Tibial nerve (tissue), 4 donors: ENCODE measurements at regions not wholly inside any gene's neighbourhood (a gene's known extent, or its start where the extent isn't known, plus 50 kb on each side); places are given as distances from the start of the nearest gene placed in this dataset.

Experiments used
- DNase-seq, 2 donors: peaks; one replicate each; pipeline ENCODE4 v3.0.0-alpha.2; 2019; ENCODE audit warnings: low spot score in 2 of 2
- H3K27ac ChIP-seq, 4 donors: fragments of 200-600 bp; sonication (generic) in 3 of 4; one replicate each; pipeline ENCODE4 v1.5.1; 2017 to 2019; ENCODE audit warnings: mild to moderate bottlenecking in 1 of 4
- H3K27me3 ChIP-seq, 2 donors: fragments of 200-600 bp; sonication (generic) in 1 of 2; one replicate each; pipeline versions ENCODE4 v1.5.1 to v1.6.0; 2017 to 2019
- H3K36me3 ChIP-seq, 3 donors: fragments of 200-600 bp; sonication (generic); one replicate each; pipeline ENCODE4 v1.5.1; 2018 to 2019
- H3K4me1 ChIP-seq, 4 donors: fragments of 200-600 bp; sonication (generic) in 3 of 4; one replicate each; pipeline ENCODE4 v1.5.1; 2017 to 2019
- H3K4me3 ChIP-seq, 4 donors: fragments of 200-600 bp; sonication (generic) in 3 of 4; one replicate each; pipeline ENCODE4 v1.5.1; 2017 to 2019; ENCODE audit warnings: mild to moderate bottlenecking in 1 of 4, moderate library complexity in 1 of 4
- H3K9me3 ChIP-seq, 4 donors: fragments of 200-600 bp; sonication (generic) in 3 of 4; one replicate each; pipeline ENCODE4 v1.5.1; 2017 to 2019
- EP300 ChIP-seq, 2 donors: sonication (generic); formaldehyde crosslinking; IDR thresholded peaks; one replicate each; pipeline ENCODE4 v1.6.1; 2017; ENCODE audit warnings: antibody characterized with exemption in 2 of 2, mild to moderate bottlenecking in 1 of 2
- POLR2A ChIP-seq, 2 donors: fragments of 450-650 bp; IDR thresholded peaks; one replicate each; pipeline ENCODE4 v1.6.1; 2017; ENCODE audit warnings: antibody characterized with exemption in 2 of 2, mild to moderate bottlenecking in 2 of 2, moderate library complexity in 2 of 2
- WGBS, 2 donors: methylation state at CpG; one replicate each; pipeline ENCODE4 v1.1.5; 2018; 5-methylcytosine and 5-hydroxymethylcytosine counted together
- TF ChIP-seq, protein P1 (sequence below), 5 experiments: fragments of 200-600 bp in 3 of 5; fragments of 450-650 bp in 2 of 5; sonication (generic) in 3 of 5; IDR thresholded peaks; one replicate each; pipeline ENCODE4 v1.5.1; 2016 to 2019; ENCODE audit warnings: antibody characterized with exemption in 5 of 5, mild to moderate bottlenecking in 3 of 5, moderate library complexity in 2 of 5

DNA sequence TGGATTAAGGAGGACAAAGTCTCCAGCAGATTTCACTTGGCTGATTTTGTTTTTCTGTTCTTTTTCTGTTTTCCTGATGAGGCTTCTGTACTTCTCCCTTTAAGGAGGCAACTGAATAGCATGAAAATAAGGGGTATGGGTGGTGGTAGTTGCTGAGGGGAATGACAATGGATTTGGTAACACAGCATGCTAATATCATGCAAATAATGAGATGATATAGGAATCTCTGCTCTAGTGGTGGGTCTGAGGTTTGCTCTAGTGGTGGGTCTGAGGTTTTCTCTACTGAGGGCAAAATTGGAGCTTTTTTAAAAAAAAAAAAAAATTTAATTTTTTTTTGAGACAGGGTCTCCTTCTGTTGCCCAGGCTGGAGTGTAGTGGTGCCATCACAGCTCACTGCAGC, 139.7 kb downstream of the C9orf152 start:
- Histone ChIP-seq H3K27me3 (no peaks in the 10 kb centered on the region), H3K36me3 (no peaks in the 10 kb centered on the region), H3K9me3 (no peaks in the 10 kb centered on the region), H3K4me1 (peaks cover 0 to 41% (median 23%) of the 10 kb centered on the region in 4 donors), H3K4me3 (no peak overlapping the region), H3K27ac (no peak overlapping the region)
- DNase-seq = no peak
- no peak for TF ChIP-seq EP300 (IDR thresholded peaks at IDR 0.05)
- TF ChIP-seq, protein P1, sequence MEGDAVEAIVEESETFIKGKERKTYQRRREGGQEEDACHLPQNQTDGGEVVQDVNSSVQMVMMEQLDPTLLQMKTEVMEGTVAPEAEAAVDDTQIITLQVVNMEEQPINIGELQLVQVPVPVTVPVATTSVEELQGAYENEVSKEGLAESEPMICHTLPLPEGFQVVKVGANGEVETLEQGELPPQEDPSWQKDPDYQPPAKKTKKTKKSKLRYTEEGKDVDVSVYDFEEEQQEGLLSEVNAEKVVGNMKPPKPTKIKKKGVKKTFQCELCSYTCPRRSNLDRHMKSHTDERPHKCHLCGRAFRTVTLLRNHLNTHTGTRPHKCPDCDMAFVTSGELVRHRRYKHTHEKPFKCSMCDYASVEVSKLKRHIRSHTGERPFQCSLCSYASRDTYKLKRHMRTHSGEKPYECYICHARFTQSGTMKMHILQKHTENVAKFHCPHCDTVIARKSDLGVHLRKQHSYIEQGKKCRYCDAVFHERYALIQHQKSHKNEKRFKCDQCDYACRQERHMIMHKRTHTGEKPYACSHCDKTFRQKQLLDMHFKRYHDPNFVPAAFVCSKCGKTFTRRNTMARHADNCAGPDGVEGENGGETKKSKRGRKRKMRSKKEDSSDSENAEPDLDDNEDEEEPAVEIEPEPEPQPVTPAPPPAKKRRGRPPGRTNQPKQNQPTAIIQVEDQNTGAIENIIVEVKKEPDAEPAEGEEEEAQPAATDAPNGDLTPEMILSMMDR (IDR thresholded peaks at IDR 0.05) = no peak

DNA sequence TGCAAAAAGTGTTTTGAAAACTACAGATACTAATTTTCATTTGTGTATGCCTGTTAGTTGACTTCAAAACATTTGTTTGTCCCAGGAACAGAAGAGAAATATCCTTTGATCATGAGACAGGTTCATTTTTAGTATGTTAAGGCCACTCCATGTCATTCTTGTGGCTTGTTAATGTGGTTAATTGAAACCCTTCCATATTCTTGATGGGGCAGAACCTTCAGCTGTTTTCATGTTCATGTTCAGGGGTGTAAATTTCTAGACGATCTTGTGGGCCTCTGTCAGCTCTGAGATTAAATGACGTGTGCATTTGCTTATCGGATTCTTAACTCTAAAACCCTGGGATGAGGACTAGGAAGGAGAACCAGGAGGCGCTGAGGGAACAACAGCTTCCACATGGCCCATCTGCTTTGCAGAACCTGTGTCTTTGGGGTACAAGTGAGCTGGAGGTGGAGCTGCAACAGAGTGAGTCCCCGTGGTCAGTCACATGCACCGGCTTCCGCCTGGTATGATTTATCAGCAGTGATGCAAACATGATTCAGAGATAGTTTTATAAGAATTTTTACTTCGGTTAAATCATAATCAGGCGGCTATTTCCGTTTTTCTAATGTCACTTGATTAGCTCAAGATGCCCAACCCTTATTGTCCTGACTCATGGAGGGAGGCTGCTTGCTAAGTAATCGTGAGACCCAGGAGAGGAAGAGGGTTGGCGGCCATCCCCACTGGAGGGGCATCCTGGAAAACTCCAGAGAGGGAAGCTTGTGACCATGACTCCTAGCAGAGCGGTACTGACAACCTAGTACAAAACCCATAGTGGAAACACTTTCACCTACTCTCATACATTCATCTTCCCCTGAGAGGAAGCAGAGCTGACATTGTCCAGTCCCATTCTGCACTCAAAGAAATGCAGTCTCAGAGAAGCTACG, 138.4 kb downstream of the C9orf152 start:
- DNase-seq = no peak
- Histone ChIP-seq H3K27me3 (no peaks in the 10 kb centered on the region), H3K4me3 (no peak overlapping the region), H3K36me3 (no peaks in the 10 kb centered on the region), H3K4me1 (peaks cover 0 to 41% (median 22%) of the 10 kb centered on the region in 4 donors), H3K9me3 (no peaks in the 10 kb centered on the region), H3K27ac (peak overlapping the region in 1 of 4 donors; percentile 54)
- WGBS, 2 donors = 69 to 71% methylated on average over 14 of the region's 14 CpGs
- no peak for TF ChIP-seq POLR2A (IDR thresholded peaks at IDR 0.05)
- TF ChIP-seq EP300 (IDR thresholded peaks at IDR 0.05) = peak in 1 of 2 donors; percentile 59

DNA sequence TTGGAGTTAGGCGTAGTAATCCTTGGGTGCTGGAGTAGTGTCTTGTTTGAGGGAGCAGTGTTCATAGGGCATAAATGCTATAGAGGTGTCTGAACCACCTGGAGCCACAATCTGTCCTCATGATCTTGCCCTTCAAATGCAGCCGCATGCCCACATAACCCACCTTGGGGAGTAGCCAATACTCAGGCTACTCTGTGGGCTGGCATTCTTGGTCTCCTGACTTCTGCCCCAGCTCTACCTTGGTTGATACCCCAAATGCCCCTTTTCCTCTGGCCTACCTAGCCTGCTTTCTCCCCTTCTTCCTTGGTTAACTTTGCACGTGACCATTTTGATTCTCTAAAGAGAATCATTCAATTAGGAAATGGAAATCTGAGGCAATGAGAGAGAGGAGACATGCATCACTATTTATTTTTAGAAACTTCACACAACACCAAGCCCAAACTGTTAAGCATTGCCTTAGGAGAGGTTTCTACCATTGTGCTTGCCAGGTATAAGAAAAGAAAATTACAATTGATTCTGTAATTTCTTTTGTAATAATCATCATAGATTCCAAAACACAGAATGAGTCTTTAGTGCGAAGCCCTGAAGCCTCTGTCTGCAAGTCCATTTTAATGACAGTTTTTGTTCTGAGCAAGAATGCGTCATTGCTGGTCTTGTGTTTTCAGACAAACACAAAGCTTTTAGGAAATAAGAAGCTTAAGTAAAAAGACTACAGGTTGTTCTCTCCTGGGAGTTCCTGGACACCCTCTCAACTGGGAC, 135.2 kb downstream of the C9orf152 start:
- Histone ChIP-seq H3K27me3 (no peaks in the 10 kb centered on the region), H3K9me3 (no peaks in the 10 kb centered on the region), H3K4me1 (peaks cover 0 to 12% (median 5%) of the 10 kb centered on the region in 4 donors), H3K27ac (peak overlapping the region in 1 of 4 donors; percentile 20), H3K4me3 (no peak overlapping the region), H3K36me3 (no peaks in the 10 kb centered on the region)
- TF ChIP-seq POLR2A (IDR thresholded peaks at IDR 0.05) (no peak), EP300 (IDR thresholded peaks at IDR 0.05) (no peak)
- TF ChIP-seq, protein P1 (IDR thresholded peaks at IDR 0.05) = no peak
- WGBS, 2 donors = 84 to 85% methylated on average over 5 of the region's 5 CpGs
- DNase-seq = no peak

DNA sequence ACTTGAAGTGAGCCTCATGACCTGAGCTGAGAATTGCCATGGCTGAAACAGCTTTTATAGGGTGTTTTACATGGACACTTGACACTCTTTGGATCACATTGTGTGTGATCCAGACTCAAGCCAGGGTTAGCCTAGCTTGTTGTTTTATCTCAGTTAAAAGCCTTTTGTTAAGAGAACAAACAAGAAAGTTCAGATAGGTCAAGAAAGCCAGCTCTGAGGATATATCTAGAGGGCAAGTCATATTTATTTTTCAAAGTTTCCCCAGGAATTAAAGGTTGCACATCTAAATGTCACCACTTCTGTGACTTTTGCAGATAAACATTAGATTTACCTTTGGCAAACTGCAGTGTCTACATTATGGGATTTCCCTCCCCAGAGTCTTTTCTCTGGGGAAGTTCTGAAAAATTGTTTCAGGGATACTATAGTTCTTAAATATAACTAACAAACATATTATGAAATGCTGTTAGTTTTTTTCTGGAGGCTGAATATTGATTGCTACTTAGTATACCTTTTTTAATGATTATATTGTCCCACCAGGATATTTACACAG, 134.5 kb downstream of the C9orf152 start:
- no peaks in the 10 kb centered on the region for H3K36me3 ChIP-seq
- peaks cover 0 to 13% (median 4%) of the 10 kb centered on the region in 4 donors for H3K4me1 ChIP-seq
- H3K9me3 ChIP-seq = no peaks in the 10 kb centered on the region
- H3K27me3 ChIP-seq = no peaks in the 10 kb centered on the region
- no peak overlapping the region for H3K4me3 ChIP-seq
- no peak for DNase-seq
- H3K27ac ChIP-seq = no peak overlapping the region
- TF ChIP-seq POLR2A (IDR thresholded peaks at IDR 0.05) (no peak), EP300 (IDR thresholded peaks at IDR 0.05) (no peak)
- TF ChIP-seq, protein P1 (IDR thresholded peaks at IDR 0.05) = no peak

DNA sequence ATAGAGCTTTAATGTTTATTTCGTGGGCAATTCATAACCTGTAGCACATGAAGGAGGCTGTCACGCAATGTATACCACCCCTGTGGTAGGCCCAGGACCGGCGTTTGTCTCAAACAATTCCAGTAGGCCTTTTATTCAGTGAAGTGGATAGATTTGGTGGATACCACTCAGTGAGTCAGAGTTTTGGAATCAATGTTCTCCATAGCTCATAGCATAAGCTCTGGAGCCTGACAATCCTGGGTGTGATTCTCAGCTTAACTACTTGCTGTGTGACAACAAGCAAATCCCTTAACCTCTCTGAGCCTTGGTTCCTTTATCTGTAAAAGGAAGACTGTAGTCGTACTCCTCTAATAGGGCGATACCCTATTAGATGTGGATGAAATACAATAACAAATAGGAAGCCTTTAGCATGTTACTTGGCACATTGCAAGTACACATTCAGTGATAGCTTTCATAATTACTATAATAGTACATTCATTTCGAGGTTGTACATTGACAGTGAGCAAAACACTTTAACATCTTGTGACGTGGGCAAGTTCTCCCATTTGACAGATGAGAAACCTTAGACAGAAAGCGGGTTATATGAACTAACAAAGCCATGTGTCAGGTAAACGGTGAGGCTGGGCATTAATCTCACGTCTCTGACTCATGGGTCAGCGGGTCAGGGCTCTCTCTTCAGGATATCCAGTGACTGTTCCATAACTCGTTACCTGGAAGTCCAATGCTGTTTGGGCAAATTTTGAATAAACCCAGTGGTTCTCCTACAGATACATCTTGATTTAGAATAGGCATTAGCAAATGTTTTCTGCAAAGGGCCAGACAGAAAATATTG, 130.8 kb downstream of the C9orf152 start:
- 86 to 89% methylated on average over 13 of the region's 13 CpGs for WGBS, 2 donors
- H3K36me3 ChIP-seq = no peaks in the 10 kb centered on the region
- no peaks in the 10 kb centered on the region for H3K9me3 ChIP-seq
- TF ChIP-seq POLR2A (IDR thresholded peaks at IDR 0.05) (no peak), EP300 (IDR thresholded peaks at IDR 0.05) (no peak)
- TF ChIP-seq, protein P1 (IDR thresholded peaks at IDR 0.05) = no peak
- no peak overlapping the region for H3K4me3 ChIP-seq
- peaks cover 0 to 30% (median 8%) of the 10 kb centered on the region in 4 donors for H3K4me1 ChIP-seq
- no peak for DNase-seq
- no peaks in the 10 kb centered on the region for H3K27me3 ChIP-seq
- no peak overlapping the region for H3K27ac ChIP-seq
